ENCODE measurements at regions not wholly inside any gene's neighbourhood (a gene's known extent, or its start where the extent isn't known, plus 50 kb on each side); places are given as distances from the start of the nearest gene placed in this dataset.

- no peak for TF ChIP-seq EGR1 (IDR thresholded peaks at IDR 0.05; ENCODE audit: low read depth)
- no peak for TF ChIP-seq CTCF (IDR thresholded peaks at IDR 0.05 in 2 of 3, conservative IDR thresholded peaks at IDR 0.05 in 1 of 3; ENCODE audit: borderline replicate concordance in 1 of 3, insufficient read depth in 1 of 3, low read depth in 2 of 3, low read length in 2 of 3)
- no peak for TF ChIP-seq ELF1 (IDR thresholded peaks at IDR 0.05; ENCODE audit: borderline replicate concordance, low read depth)
- no peak for TF ChIP-seq POLR2AphosphoS5 (IDR thresholded peaks at IDR 0.05; ENCODE audit: low read depth, low read length)
- TF ChIP-seq REST (IDR thresholded peaks at IDR 0.05; ENCODE audit: low read depth) = no peak
- TF ChIP-seq CBX3 (IDR thresholded peaks at IDR 0.05; ENCODE audit: low read depth) = no peak
- TF ChIP-seq ATF3 (IDR thresholded peaks at IDR 0.05) = no peak
- TF ChIP-seq EZH2 (IDR thresholded peaks at IDR 0.05) = no peak
- TF ChIP-seq SIN3A (IDR thresholded peaks at IDR 0.05; ENCODE audit: low read depth) = no peak
- TF ChIP-seq POLR2A (IDR thresholded peaks at IDR 0.05; ENCODE audit: borderline replicate concordance, extremely low read depth, insufficient read depth, insufficient read length) = no peak
- no peak for TF ChIP-seq TCF7L2 (IDR thresholded peaks at IDR 0.05; ENCODE audit: borderline replicate concordance, extremely low read depth, insufficient read depth, insufficient read length)
- no peak for TF ChIP-seq EZH2phosphoT487 (IDR thresholded peaks at IDR 0.05; ENCODE audit: borderline replicate concordance)
- Histone ChIP-seq H2AFZ (ENCODE audit: low read depth, low read length, poor library complexity, severe bottlenecking) (no peak overlapping the region), H3K36me3 (ENCODE audit: control insufficient read depth in 1 of 2, insufficient read depth in 2 of 2, low read length in 2 of 2) (no peaks in the 10 kb centered on the region), H3K4me1 (ENCODE audit: control insufficient read depth in 1 of 2, insufficient read depth in 2 of 2, low read length in 2 of 2) (no peaks in the 10 kb centered on the region), H3K9ac (ENCODE audit: low read length) (no peak overlapping the region), H3K9me3 (ENCODE audit: control insufficient read depth in 1 of 2, insufficient read depth in 1 of 2, low read depth in 1 of 2, low read length in 2 of 2) (no peaks in the 10 kb centered on the region), H3K9me2 (ENCODE audit: insufficient read depth) (no peaks in the 10 kb centered on the region), H4K20me1 (ENCODE audit: insufficient read depth) (no peaks in the 10 kb centered on the region), H3K4me3 (replicated peaks in 1 of 2; ENCODE audit: low read depth in 1 of 2, low read length in 2 of 2) (no peak overlapping the region), H3K27ac (ENCODE audit: low read depth, low read length) (no peak overlapping the region), H3K27me3 (ENCODE audit: insufficient read depth, low read length) (peaks cover 31% of the 10 kb centered on the region), H3K79me2 (ENCODE audit: insufficient read depth, low read length) (no peaks in the 10 kb centered on the region), H3K4me2 (ENCODE audit: low read length) (no peak overlapping the region)
- ATAC-seq (no peak), DNase-seq (ENCODE audit: low read depth, low spot score) (no peak)
- ChIA-PET RAD21 (ENCODE audit: low non-redundant PET in 1 of 2, low total read pairs in 2 of 2, uncharacterized antibody in 2 of 2, unreplicated experiment in 2 of 2) (no interaction called here), CTCF (no interaction called here), POLR2A (no interaction called here)
- no TSS peak for BruUV-seq (replicated peaks)
- intact Hi-C loops (cut with micrococcal nuclease) = no loop called here
Measured at GRCh38 chr1:234779160-234779538, 169.2 kb upstream of the IRF2BP2 start.
